ENCODE measurements at regions not wholly inside any gene's neighbourhood (a gene's known extent, or its start where the extent isn't known, plus 50 kb on each side); places are given as distances from the start of the nearest gene placed in this dataset.

- DNase-seq, result no peak
These were observed 60.6 kb upstream of the PLEKHG1 start for GRCh38 chr6:150539111-150539510.

GRCh38 chr6:150539568-150539967 lies 60.1 kb upstream of the PLEKHG1 start:
- DNase-seq, result no peak

GRCh38 chr6:150541576-150541975 lies 58.1 kb upstream of the PLEKHG1 start:
- no peak for DNase-seq

- DNase-seq, result no peak
These were observed 56.5 kb upstream of the PLEKHG1 start for GRCh38 chr6:150543178-150543577.

DNA sequence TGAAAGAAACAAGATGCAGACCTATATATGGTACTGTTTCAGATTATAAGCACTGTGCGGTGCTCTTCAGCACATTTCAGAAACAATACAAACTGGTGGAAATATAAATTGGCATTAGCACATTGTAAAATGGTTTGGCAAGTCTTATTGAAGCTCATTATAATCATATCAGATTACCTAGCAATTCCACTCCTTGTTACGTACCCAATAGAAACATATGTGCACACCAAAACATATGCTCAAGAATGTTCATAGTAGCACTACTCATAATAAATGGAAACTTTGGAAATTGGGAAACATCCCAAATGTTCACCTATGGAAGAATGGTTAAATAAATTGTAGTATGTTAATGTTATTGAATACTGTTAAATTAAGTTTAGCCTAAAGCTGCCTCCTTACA lies 54.9 kb upstream of the PLEKHG1 start:
- DNase-seq, result no peak

- no peak for DNase-seq
These were observed 53.2 kb upstream of the PLEKHG1 start for GRCh38 chr6:150546457-150546856.

DNA sequence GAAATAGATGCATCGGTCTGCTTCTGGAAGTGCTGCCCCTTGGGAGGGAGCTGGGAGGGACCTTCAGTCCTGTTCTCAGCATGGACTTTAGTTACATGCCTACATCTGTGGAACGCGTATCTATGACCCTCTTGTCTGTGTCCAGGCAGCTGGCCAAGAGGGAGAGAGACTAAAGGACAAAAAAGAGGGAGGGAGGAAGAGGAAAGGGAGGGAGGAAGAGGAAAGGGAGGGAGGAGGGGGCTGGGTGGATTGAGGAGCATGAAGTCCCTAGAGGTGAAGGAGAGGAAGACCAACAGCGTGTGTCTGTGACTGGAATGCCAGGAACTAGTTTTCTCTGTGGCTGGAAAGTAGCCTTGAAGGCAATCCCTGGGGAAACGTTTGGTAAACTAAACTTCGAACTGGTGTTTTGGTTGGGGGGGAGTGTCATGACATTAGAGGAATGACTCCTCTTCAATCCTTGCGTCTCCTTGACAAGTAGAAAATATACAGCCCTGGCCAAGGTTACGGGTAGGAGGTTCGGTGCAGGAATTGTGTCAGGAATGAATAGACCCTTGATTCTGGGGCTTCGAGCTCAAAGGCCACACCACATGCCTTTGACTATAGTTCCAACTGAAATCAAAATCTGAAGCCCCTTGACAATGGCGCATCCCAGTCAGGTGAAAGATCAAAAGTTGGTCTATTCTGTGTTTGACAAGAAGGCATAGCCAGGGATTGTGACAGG lies 52.0 kb upstream of the PLEKHG1 start:
- peak in 2 of 14 donors; percentile 6 to 15 for DNase-seq

- DNase-seq, result no peak
These were observed 51.4 kb upstream of the PLEKHG1 start for GRCh38 chr6:150548330-150548729.

DNA sequence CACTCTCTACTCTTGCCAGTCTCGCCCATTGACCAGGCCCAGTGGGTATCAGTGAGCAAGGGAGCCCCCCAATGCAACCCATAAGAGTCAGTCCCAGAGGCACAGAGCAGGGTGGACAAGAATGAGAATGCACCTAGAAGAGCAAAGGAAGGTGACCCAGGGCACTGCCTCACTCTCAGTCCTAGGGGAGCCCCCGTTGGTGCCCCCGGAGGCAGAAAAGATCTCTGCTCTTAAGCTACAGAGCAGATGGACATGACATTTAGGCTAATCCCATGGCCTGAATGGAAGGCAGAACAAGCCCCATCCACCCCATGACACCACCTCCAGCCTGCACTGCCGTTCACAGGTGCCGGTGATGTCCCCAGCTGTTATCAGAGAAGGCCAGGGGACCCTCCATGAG lies 50.7 kb upstream of the PLEKHG1 start:
- DNase-seq, result no peak

DNA sequence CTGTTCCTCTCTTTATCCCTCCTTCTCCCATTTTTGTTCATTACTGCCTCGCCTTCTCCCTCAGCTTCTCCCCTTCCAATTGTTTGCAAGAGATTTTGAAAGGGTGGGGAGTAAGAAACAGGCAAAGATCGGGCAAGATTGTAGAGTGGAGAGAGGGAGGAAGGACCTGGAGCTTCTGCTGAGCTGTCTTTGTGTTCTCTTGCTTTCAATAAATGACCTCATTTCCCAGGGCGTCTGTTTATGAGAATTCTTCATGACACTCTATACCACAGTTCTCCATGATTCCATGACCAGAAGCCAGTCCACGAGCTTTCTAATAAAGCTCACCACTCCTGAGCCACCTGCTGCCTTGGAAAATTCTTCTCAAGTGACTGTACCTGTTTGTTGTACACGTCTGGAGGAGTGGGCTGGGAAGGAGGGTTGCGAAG lies 50.0 kb upstream of the PLEKHG1 start:
- no peak for DNase-seq
